DMS79 treated with DMSO at 0.1 percent for 48 hours (cell line): ENCODE measurements at regions not wholly inside any gene's neighbourhood (a gene's known extent, or its start where the extent isn't known, plus 50 kb on each side); places are given as distances from the start of the nearest gene placed in this dataset.
A peak's percentile ranks its signal among the peaks of the same experiment; 100 is the strongest.
"Not testable (repeated sequence)": the region's sequence is repeated elsewhere in the genome, so short reads cannot be mapped to it uniquely, and the experiment has no call there.

Experiments used
- DNase-seq: peaks from one replicate; lab custom pipeline; 2025; lab: John Stamatoyannopoulos, UW

DNA sequence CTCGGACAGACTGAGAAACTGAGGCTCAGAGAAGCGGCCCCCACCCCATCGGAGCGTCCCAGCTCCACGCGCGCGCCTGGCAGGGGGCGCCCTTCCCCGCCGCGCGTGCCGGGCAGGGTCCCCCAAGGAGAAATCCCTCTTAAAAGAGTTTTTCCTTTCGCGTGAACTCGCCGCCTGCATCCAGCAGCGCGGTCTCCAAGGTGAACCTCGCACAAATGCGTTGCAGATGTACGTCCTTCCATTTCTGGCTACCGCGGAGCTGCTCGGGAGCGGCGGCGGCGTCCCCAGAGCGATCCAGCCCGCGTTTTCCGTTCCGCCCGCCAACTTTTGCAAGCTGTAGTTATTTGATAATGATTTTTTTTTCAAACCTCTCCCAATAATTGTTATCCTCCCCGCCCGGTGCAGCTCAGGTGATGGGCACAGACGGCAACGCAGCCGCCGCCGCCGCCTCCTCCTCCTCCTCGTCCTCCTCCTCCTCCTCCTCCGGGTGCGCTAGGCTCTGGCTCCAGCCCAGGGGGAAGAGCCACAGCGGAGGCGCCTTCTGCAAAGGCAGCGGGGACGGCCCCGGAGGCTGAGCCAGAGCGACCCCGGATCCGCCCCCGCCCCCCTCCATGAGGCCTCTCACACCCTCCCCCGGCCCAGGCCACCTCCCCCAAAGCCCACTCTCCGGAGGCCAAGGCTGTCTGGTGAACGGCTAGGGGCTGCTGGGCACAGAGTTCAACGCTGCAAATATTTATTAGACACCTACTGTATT lies 74.0 kb upstream of the CUX1 start:
- DNase-seq: peak; percentile 56

- no peak for DNase-seq
Measured at GRCh38 chr7:101743995-101744360, 73.4 kb upstream of the CUX1 start.

DNA sequence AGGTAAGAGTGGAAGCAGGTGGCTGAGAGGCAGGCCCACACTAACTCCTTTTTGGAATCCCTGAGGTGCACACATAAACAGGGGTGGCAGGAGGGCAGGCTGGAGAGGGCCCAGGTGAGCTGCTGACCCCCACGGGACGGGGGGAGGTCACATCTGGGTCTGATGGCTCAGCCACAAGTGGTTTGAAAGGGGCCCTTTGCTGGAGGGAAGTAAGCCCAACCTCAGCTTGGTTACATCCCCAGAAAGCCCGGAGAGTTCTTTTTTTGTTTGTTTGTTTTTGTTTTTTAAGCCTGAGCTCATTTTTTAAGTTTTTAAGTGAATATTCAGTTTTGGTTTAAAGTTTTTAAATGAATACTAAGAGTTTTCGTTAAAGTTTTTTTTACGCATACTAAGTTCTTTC lies 72.8 kb upstream of the CUX1 start:
- no peak for DNase-seq

GRCh38 chr7:101746314-101746713 lies 71.1 kb upstream of the CUX1 start:
- DNase-seq: no peak

DNA sequence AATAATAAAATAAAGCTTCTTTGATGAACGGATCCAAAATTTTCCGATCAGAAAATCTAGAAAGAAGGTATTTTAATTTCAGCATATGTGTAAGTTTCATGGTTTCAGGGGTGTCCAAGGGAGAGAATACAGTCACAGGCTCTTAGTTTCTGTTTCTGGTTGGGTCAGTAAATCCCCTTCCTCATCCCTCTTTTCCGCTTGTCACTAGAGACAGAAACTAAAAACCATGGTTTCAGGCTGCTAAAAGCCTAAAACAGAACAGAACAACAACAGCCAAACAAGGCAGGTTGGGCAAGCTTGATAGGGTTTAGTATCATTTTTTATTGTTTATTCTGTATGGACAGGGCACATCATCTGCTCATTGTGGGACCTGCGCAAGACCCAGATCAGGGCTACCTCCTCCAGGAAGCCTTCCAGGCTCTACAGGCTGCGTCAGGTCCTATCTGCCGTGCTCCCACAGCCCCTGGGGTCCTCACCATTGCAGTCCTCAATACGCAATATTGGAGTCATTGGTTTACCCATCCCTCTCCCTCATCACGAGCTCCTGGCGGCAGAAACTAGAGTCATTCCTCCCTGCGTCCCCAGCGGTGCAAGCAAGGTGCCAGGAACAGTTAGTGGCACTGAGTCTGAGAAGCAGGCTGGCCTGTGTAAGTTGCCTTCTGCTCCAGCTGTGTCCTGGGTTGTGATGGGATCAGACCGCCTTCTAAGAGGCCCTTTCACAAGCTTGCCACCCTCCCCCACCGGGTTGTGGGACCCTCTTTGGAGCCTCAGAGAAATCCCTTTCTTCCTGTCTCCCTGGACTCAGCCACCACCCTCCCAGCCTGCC lies 70.2 kb upstream of the CUX1 start:
- DNase-seq: no peak

- DNase-seq: no peak
Measured at GRCh38 chr7:101747879-101748345, 69.5 kb upstream of the CUX1 start.

GRCh38 chr7:101749891-101750290 lies 67.5 kb upstream of the CUX1 start:
- no peak for DNase-seq

DNA sequence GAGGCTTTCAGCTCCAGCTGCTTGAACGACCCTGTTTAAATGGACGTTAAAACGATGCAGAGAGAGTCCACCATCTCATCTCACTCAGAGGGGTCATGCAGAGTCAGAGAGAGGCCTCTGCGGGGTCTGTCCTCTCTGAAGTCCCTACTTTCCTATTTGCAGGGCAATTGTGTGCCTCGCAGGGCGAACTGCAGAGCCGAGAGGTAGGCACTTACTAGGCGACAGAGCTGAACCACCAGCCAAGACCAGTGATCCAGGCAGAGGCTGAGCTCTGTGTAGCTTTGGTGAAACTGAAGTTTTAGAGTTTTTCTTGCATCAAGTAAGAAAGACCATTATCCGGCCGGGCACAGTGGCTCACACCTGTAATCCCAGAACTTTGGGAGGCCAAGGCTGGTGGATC lies 64.1 kb upstream of the CUX1 start:
- no peak for DNase-seq

DNA sequence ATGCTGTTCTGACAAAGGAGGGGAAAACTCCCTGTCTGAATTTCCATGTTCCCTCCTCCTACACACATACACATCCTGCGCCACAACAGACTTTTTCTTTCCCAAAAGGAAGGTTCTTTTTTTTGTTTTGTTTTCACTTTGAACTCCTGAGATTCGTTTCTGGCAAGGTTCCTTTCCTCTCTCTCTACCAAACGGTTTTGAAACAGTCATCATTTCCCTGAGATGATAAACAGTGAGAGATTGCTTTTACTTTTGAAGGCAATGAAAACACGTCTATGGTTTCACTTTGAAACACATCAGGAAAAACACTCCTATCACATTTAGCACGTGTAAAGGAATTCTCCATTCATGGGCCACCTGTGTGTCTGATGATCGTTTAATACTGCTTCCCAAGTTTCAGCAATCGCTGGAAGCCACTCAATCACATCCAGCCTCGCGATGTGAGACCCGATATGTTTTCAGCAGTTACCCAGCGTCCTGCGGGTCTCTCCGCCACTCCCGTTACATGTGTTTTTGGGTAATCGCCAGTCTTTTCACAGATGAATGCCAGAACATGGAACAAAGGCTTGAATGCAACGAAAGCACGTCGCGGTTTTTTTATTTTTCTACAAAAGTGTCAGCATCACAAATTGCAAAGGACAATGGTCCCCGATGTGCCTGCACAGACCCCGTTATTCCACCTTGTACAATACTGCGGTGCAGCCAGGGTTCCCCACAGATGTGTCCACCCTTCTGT lies 62.8 kb upstream of the CUX1 start:
- DNase-seq: peak; percentile 11

GRCh38 chr7:101757879-101758278 lies 59.5 kb upstream of the CUX1 start:
- no peak for DNase-seq

DNA sequence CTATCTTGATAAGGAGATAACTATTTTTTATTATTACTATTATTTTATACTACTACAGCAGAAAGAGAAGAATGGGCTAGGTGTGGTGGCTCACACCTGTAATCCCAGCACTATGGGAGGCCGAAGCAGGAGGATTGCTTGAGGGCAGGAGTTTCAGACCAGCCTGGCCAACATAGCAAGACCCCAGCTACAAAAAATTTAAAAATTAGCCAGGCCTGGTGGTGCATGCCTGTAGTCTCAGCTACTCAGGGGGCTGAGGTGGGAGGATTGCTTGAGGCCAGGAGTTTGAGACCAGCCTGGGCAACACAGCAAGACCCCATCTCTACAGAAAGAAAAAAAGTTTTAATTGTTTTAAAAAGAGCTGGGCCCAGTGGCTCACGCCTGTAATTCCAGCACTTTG lies 58.9 kb upstream of the CUX1 start:
- not testable (repeated sequence) for DNase-seq

DNA sequence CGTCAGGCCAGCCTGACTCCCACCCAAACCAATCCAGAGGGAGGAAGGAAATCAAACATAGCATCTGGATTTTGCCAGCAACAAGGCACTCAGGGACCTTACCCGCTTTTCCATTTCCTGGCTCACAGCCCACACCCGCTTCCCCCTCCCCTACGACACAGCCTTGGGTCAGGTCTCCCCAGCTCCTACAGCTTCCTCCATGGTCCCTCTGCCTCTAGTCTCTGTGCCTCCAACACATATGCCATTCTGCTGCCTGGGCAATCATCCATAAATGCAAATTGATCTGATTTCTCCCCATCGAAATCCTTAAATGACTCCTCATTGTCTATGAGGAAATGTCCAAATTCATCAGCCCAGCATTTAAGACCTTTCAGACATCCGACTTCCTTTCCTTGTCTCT lies 53.2 kb upstream of the CUX1 start:
- DNase-seq: no peak

DNA sequence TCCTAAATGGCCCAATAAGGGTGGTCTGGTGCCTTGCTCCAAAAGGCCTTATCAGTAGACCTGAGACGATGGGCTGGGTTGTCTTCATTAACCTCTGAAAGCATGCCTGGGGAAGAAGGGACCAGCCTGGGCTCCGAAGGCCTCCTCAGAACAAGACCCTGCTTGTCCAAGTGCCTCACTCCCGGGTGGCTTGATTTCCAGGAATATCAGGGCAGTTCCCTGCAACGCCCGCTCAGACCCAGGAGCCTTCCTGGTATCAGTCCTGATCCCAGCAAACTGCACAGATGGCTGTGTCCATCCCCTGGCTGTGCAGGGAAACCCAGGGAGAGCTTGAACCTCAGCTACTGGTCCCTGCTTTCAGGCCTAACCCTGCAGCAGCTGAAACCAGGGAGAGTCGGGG lies 49.9 kb upstream of the CUX1 start:
- no peak for DNase-seq
